ENCODE measurements at regions not wholly inside any gene's neighbourhood (a gene's known extent, or its start where the extent isn't known, plus 50 kb on each side); places are given as distances from the start of the nearest gene placed in this dataset.
A peak's percentile ranks its signal among the peaks of the same experiment; 100 is the strongest.

- DNase-seq (ENCODE audit: low spot score), result peak; percentile 68
Measured at GRCh38 chr3:104564045-104564643, 802.6 kb upstream of the ALCAM start.

- no peak for DNase-seq (ENCODE audit: low spot score)
Measured at GRCh38 chr3:104566054-104566453, 800.7 kb upstream of the ALCAM start.

- DNase-seq (ENCODE audit: low spot score), result no peak
Measured at GRCh38 chr3:104575634-104576033, 791.1 kb upstream of the ALCAM start.

GRCh38 chr3:104578558-104578957 is 788.2 kb upstream of the ALCAM start:
- DNase-seq (ENCODE audit: low spot score), result no peak

- no peak for DNase-seq (ENCODE audit: low spot score)
Measured at GRCh38 chr3:104582092-104582491, 784.6 kb upstream of the ALCAM start.

- no peak for DNase-seq (ENCODE audit: low spot score)
Measured at GRCh38 chr3:104584682-104585081, 782.0 kb upstream of the ALCAM start.

GRCh38 chr3:104586344-104586743 is 780.4 kb upstream of the ALCAM start:
- DNase-seq (ENCODE audit: low spot score), result no peak

- no peak for DNase-seq (ENCODE audit: low spot score)
Measured at GRCh38 chr3:104588442-104588841, 778.3 kb upstream of the ALCAM start.

GRCh38 chr3:104591776-104592175 is 774.9 kb upstream of the ALCAM start:
- DNase-seq (ENCODE audit: low spot score), result no peak

- DNase-seq (ENCODE audit: low spot score), result no peak
Measured at GRCh38 chr3:104594491-104594890, 772.2 kb upstream of the ALCAM start.

- DNase-seq (ENCODE audit: low spot score), result no peak
Measured at GRCh38 chr3:104596054-104596453, 770.7 kb upstream of the ALCAM start.

- DNase-seq (ENCODE audit: low spot score), result peak; percentile 16
Measured at GRCh38 chr3:104596551-104596950, 770.2 kb upstream of the ALCAM start.

GRCh38 chr3:104598848-104599511 is 767.7 kb upstream of the ALCAM start:
- DNase-seq (ENCODE audit: low spot score), result no peak

- DNase-seq (ENCODE audit: low spot score), result no peak
Measured at GRCh38 chr3:104604326-104605010, 762.2 kb upstream of the ALCAM start.

- DNase-seq (ENCODE audit: low spot score), result no peak
Measured at GRCh38 chr3:104606812-104607211, 759.9 kb upstream of the ALCAM start.

GRCh38 chr3:104610730-104611652 is 755.7 kb upstream of the ALCAM start:
- no peak for DNase-seq (ENCODE audit: low spot score)

GRCh38 chr3:104612218-104612617 is 754.5 kb upstream of the ALCAM start:
- no peak for DNase-seq (ENCODE audit: low spot score)

GRCh38 chr3:104614564-104614963 is 752.1 kb upstream of the ALCAM start:
- DNase-seq (ENCODE audit: low spot score), result no peak

- DNase-seq (ENCODE audit: low spot score), result peak; percentile 1
Measured at GRCh38 chr3:104628185-104628789, 738.4 kb upstream of the ALCAM start.

GRCh38 chr3:104629038-104629437 is 737.7 kb upstream of the ALCAM start:
- DNase-seq (ENCODE audit: low spot score), result no peak

GRCh38 chr3:104631254-104631653 is 735.5 kb upstream of the ALCAM start:
- no peak for DNase-seq (ENCODE audit: low spot score)

GRCh38 chr3:104632521-104632920 is 734.2 kb upstream of the ALCAM start:
- no peak for DNase-seq (ENCODE audit: low spot score)
